Mesodermal cell (in vitro differentiated cells): ENCODE measurements at regions not wholly inside any gene's neighbourhood (a gene's known extent, or its start where the extent isn't known, plus 50 kb on each side); places are given as distances from the start of the nearest gene placed in this dataset.

Experiments
- H3K27ac ChIP-seq: 2 replicates; pipeline ENCODE4 v1.7.0; 2013; ENCODE audit warnings: mild to moderate bottlenecking, low read depth, low read length, moderate library complexity; ENCODE audit not compliant: severe bottlenecking
- H3K36me3 ChIP-seq: 2 replicates; pipeline ENCODE4 v1.7.1; 2013; ENCODE audit warnings: mild to moderate bottlenecking, low read length, moderate library complexity; ENCODE audit not compliant: control insufficient read depth, insufficient read depth
- H3K4me1 ChIP-seq: one replicate; pipeline ENCODE4 v1.7.1; 2013; ENCODE audit warnings: mild to moderate bottlenecking, low read length; ENCODE audit not compliant: insufficient read depth, control insufficient read depth, poor library complexity, severe bottlenecking
- H3K4me3 ChIP-seq: 2 replicates; pipeline ENCODE4 v1.7.0; 2013; ENCODE audit warnings: low read length, control low read depth, mild to moderate bottlenecking; ENCODE audit not compliant: insufficient read depth, poor library complexity, severe bottlenecking; ENCODE audit errors: extremely low read depth
- H3K9me3 ChIP-seq: 2 replicates; pipeline ENCODE4 v1.7.1; 2013; ENCODE audit warnings: mild to moderate bottlenecking, low read length, moderate library complexity; ENCODE audit not compliant: control insufficient read depth
- WGBS, 2 experiments: methylation state at CpG; one replicate each; pipeline ENCODE4 v1.1.5; 2013; ENCODE audit warnings: missing lambda C conversion rate in 2 of 2; ENCODE audit not compliant: insufficient coverage in 2 of 2; 5-methylcytosine and 5-hydroxymethylcytosine counted together

- no peak overlapping the region for H3K4me3 ChIP-seq
- no peak overlapping the region for H3K27ac ChIP-seq
- no peaks in the 10 kb centered on the region for H3K4me1 ChIP-seq
- H3K9me3 ChIP-seq: no peaks in the 10 kb centered on the region
- WGBS, 2 experiments: 93 to 100% methylated on average over 2 to 3 of the region's 4 CpGs
- H3K36me3 ChIP-seq: no peaks in the 10 kb centered on the region
These were observed 222.6 kb upstream of the CTAGE1 start for GRCh38 chr18:22640281-22640842.

GRCh38 chr18:22641958-22642357 is 224.2 kb upstream of the CTAGE1 start:
- no peak overlapping the region for H3K4me3 ChIP-seq
- no peaks in the 10 kb centered on the region for H3K9me3 ChIP-seq
- no peak overlapping the region for H3K27ac ChIP-seq
- no peaks in the 10 kb centered on the region for H3K4me1 ChIP-seq
- no peaks in the 10 kb centered on the region for H3K36me3 ChIP-seq
- 82 to 85% methylated on average over 3 to 4 of the region's 4 CpGs for WGBS, 2 experiments

GRCh38 chr18:22643731-22644130 is 226.0 kb upstream of the CTAGE1 start:
- Histone ChIP-seq H3K36me3 (no peaks in the 10 kb centered on the region), H3K4me3 (no peak overlapping the region), H3K4me1 (no peaks in the 10 kb centered on the region), H3K27ac (no peak overlapping the region), H3K9me3 (no peaks in the 10 kb centered on the region)
- WGBS, 2 experiments: 92 to 100% methylated on average over 1 to 2 of the region's 2 CpGs

GRCh38 chr18:22650247-22650646 is 232.5 kb upstream of the CTAGE1 start:
- no peaks in the 10 kb centered on the region for H3K4me1 ChIP-seq
- H3K9me3 ChIP-seq: no peaks in the 10 kb centered on the region
- no peak overlapping the region for H3K4me3 ChIP-seq
- no peak overlapping the region for H3K27ac ChIP-seq
- no peaks in the 10 kb centered on the region for H3K36me3 ChIP-seq

GRCh38 chr18:22657619-22658018 is 239.9 kb upstream of the CTAGE1 start:
- Histone ChIP-seq H3K4me1 (no peaks in the 10 kb centered on the region), H3K27ac (no peak overlapping the region), H3K36me3 (no peaks in the 10 kb centered on the region), H3K9me3 (peaks cover 13% of the 10 kb centered on the region), H3K4me3 (no peak overlapping the region)
- WGBS, 2 experiments: no CpG with 5 or more reads among the region's 1 CpG

GRCh38 chr18:22658318-22658717 is 240.6 kb upstream of the CTAGE1 start:
- 78% methylated on average over 1 of the region's 2 CpGs; no CpG with 5 or more reads in 1 of the 2 experiments for WGBS, 2 experiments
- Histone ChIP-seq H3K9me3 (peaks cover 13% of the 10 kb centered on the region), H3K4me1 (no peaks in the 10 kb centered on the region)

GRCh38 chr18:22663378-22663777 is 245.7 kb upstream of the CTAGE1 start:
- Histone ChIP-seq H3K9me3 (peaks cover 11% of the 10 kb centered on the region), H3K36me3 (no peaks in the 10 kb centered on the region), H3K4me3 (no peak overlapping the region), H3K4me1 (peaks cover 15% of the 10 kb centered on the region), H3K27ac (no peak overlapping the region)
- WGBS, 2 experiments: no CpG with 5 or more reads among the region's 1 CpG

More at GRCh38 chr18:22658318-22658717, 240.6 kb upstream of the CTAGE1 start:
- Histone ChIP-seq H3K27ac (no peak overlapping the region), H3K36me3 (no peaks in the 10 kb centered on the region), H3K4me3 (no peak overlapping the region)

- Histone ChIP-seq H3K4me1 (peaks cover 31% of the 10 kb centered on the region), H3K36me3 (no peaks in the 10 kb centered on the region), H3K27ac (no peak overlapping the region), H3K9me3 (peaks cover 11% of the 10 kb centered on the region), H3K4me3 (no peak overlapping the region)
- 100% methylated on average over 2 of the region's 4 CpGs for WGBS, 2 experiments
These were observed 248.8 kb upstream of the CTAGE1 start for GRCh38 chr18:22666411-22666940.

GRCh38 chr18:22667156-22667555 is 249.4 kb upstream of the CTAGE1 start:
- no peaks in the 10 kb centered on the region for H3K36me3 ChIP-seq
- H3K27ac ChIP-seq: peak overlapping the region; percentile 78
- no peak overlapping the region for H3K4me3 ChIP-seq
- 81 to 83% methylated on average over 3 to 4 of the region's 4 CpGs for WGBS, 2 experiments
- H3K9me3 ChIP-seq: peaks cover 11% of the 10 kb centered on the region
- peaks cover 31% of the 10 kb centered on the region for H3K4me1 ChIP-seq

GRCh38 chr18:22667616-22668422 is 250.1 kb upstream of the CTAGE1 start:
- 72 to 86% methylated on average over 4 of the region's 8 CpGs for WGBS, 2 experiments
- H3K9me3 ChIP-seq: peaks cover 11% of the 10 kb centered on the region
- peak overlapping the region; percentile 78 for H3K27ac ChIP-seq
- peaks cover 31% of the 10 kb centered on the region for H3K4me1 ChIP-seq
- H3K36me3 ChIP-seq: no peaks in the 10 kb centered on the region
- H3K4me3 ChIP-seq: no peak overlapping the region

- H3K4me1 ChIP-seq: peaks cover 37% of the 10 kb centered on the region
- H3K27ac ChIP-seq: peak overlapping the region; percentile 78
- WGBS, 2 experiments: 97% methylated on average over 2 of the region's 2 CpGs; no CpG with 5 or more reads in 1 of the 2 experiments
These were observed 250.8 kb upstream of the CTAGE1 start for GRCh38 chr18:22668496-22668895.

More at GRCh38 chr18:22668496-22668895, 250.8 kb upstream of the CTAGE1 start:
- Histone ChIP-seq H3K36me3 (no peaks in the 10 kb centered on the region), H3K4me3 (no peak overlapping the region), H3K9me3 (peaks cover 11% of the 10 kb centered on the region)
